ENCODE measurements at regions not wholly inside any gene's neighbourhood (a gene's known extent, or its start where the extent isn't known, plus 50 kb on each side); places are given as distances from the start of the nearest gene placed in this dataset.
"Not testable (repeated sequence)": the region's sequence is repeated elsewhere in the genome, so short reads cannot be mapped to it uniquely, and the experiment has no call there.

GRCh38 chr9:138213748-138214147 is 336.2 kb downstream of the CACNA1B start:
- DNase-seq (ENCODE audit: low spot score): not testable (repeated sequence)

GRCh38 chr9:138214548-138214947 is 337.0 kb downstream of the CACNA1B start:
- DNase-seq (ENCODE audit: low spot score): not testable (repeated sequence)

- DNase-seq (ENCODE audit: low spot score): not testable (repeated sequence)
Measured at GRCh38 chr9:138215588-138215987, 338.0 kb downstream of the CACNA1B start.

GRCh38 chr9:138216817-138217216 is 339.2 kb downstream of the CACNA1B start:
- DNase-seq (ENCODE audit: low spot score): not testable (repeated sequence)

- DNase-seq (ENCODE audit: low spot score): not testable (repeated sequence)
Measured at GRCh38 chr9:138217284-138217850, 339.8 kb downstream of the CACNA1B start.

GRCh38 chr9:138219249-138219648 is 341.7 kb downstream of the CACNA1B start:
- not testable (repeated sequence) for DNase-seq (ENCODE audit: low spot score)

GRCh38 chr9:138221446-138222054 is 344.0 kb downstream of the CACNA1B start:
- not testable (repeated sequence) for DNase-seq (ENCODE audit: low spot score)

- DNase-seq (ENCODE audit: low spot score): not testable (repeated sequence)
Measured at GRCh38 chr9:138237099-138237498, 359.5 kb downstream of the CACNA1B start.

GRCh38 chr9:138282903-138283302 is 405.3 kb downstream of the CACNA1B start:
- DNase-seq (ENCODE audit: low spot score): not testable (repeated sequence)
